HG03457 (cell line): ENCODE measurements at regions not wholly inside any gene's neighbourhood (a gene's known extent, or its start where the extent isn't known, plus 50 kb on each side); places are given as distances from the start of the nearest gene placed in this dataset.
"Not testable (repeated sequence)": the region's sequence is repeated elsewhere in the genome, so short reads cannot be mapped to it uniquely, and the experiment has no call there.

Source experiments
- ATAC-seq: cut with Tn5 transposase; IDR thresholded peaks from one replicate; pipeline ENCODE4 v1.9.1; 2021; ENCODE audit warnings: moderate number of reproducible peaks; ENCODE audit not compliant: unreplicated experiment

GRCh38 chr1:83287391-83287790, 711.5 kb downstream of the TTLL7 start:
- ATAC-seq: not testable (repeated sequence)

- not testable (repeated sequence) for ATAC-seq
Observed at GRCh38 chr1:83274656-83275055, 724.3 kb downstream of the TTLL7 start.

GRCh38 chr1:83272484-83272883, 726.4 kb downstream of the TTLL7 start:
- ATAC-seq: not testable (repeated sequence)

GRCh38 chr1:83271834-83272233, 727.1 kb downstream of the TTLL7 start:
- not testable (repeated sequence) for ATAC-seq

GRCh38 chr1:83270801-83271200, 728.1 kb downstream of the TTLL7 start:
- not testable (repeated sequence) for ATAC-seq

GRCh38 chr1:83263808-83264207, 735.1 kb downstream of the TTLL7 start:
- ATAC-seq: not testable (repeated sequence)

- not testable (repeated sequence) for ATAC-seq
Observed at GRCh38 chr1:83251687-83252086, 747.2 kb downstream of the TTLL7 start.

- not testable (repeated sequence) for ATAC-seq
Observed at GRCh38 chr1:83246780-83247179, 752.2 kb downstream of the TTLL7 start.

- not testable (repeated sequence) for ATAC-seq
Observed at GRCh38 chr1:83244832-83245231, 754.1 kb downstream of the TTLL7 start.

- ATAC-seq: not testable (repeated sequence)
Observed at GRCh38 chr1:83239568-83239967, 759.4 kb downstream of the TTLL7 start.

- not testable (repeated sequence) for ATAC-seq
Observed at GRCh38 chr1:83238654-83239053, 760.3 kb downstream of the TTLL7 start.

- ATAC-seq: not testable (repeated sequence)
Observed at GRCh38 chr1:83219788-83220187, 779.1 kb downstream of the TTLL7 start.

- not testable (repeated sequence) for ATAC-seq
Observed at GRCh38 chr1:83218036-83218716, 780.8 kb downstream of the TTLL7 start.

GRCh38 chr1:83214317-83214716, 784.6 kb downstream of the TTLL7 start:
- not testable (repeated sequence) for ATAC-seq

- not testable (repeated sequence) for ATAC-seq
Observed at GRCh38 chr1:83213648-83214047, 785.3 kb downstream of the TTLL7 start.

GRCh38 chr1:83212033-83212432, 786.9 kb downstream of the TTLL7 start:
- not testable (repeated sequence) for ATAC-seq

GRCh38 chr1:83208540-83208939, 790.4 kb downstream of the TTLL7 start:
- ATAC-seq: not testable (repeated sequence)

- not testable (repeated sequence) for ATAC-seq
Observed at GRCh38 chr1:83194610-83195009, 804.3 kb downstream of the TTLL7 start.

- not testable (repeated sequence) for ATAC-seq
Observed at GRCh38 chr1:83182033-83182728, 816.8 kb downstream of the TTLL7 start.

- not testable (repeated sequence) for ATAC-seq
Observed at GRCh38 chr1:83180621-83181020, 818.3 kb downstream of the TTLL7 start.

- not testable (repeated sequence) for ATAC-seq
Observed at GRCh38 chr1:83167634-83168033, 831.3 kb downstream of the TTLL7 start.

GRCh38 chr1:83163879-83164475, 835.0 kb downstream of the TTLL7 start:
- not testable (repeated sequence) for ATAC-seq
